ENCODE measurements at regions not wholly inside any gene's neighbourhood (a gene's known extent, or its start where the extent isn't known, plus 50 kb on each side); places are given as distances from the start of the nearest gene placed in this dataset.
A peak's percentile ranks its signal among the peaks of the same experiment; 100 is the strongest.
"Not testable (repeated sequence)": the region's sequence is repeated elsewhere in the genome, so short reads cannot be mapped to it uniquely, and the experiment has no call there.

DNA sequence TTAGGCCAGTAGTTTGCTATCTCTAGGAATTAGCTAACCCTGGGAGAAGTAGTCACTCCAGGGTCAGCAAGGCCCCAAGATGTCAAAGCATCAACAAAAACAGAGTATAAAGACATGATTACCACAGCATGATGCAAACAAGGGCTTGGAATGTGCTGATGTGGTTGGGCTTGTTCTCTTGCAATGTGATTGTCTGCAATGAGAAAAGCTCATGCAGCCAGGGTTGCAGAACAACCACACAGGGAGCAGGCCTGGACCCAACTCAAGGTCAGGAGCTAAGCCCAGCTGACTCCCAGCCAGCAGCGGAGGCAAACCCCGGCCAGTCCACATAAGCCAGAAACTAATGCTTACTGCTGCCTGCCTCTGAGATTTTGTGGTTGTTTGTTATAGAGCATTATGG, 132.4 kb upstream of the ZC3H12C start:
- intact Hi-C loops (cut with DNase I), result no loop called here
- H3K27ac ChIP-seq, result no peak overlapping the region

DNA sequence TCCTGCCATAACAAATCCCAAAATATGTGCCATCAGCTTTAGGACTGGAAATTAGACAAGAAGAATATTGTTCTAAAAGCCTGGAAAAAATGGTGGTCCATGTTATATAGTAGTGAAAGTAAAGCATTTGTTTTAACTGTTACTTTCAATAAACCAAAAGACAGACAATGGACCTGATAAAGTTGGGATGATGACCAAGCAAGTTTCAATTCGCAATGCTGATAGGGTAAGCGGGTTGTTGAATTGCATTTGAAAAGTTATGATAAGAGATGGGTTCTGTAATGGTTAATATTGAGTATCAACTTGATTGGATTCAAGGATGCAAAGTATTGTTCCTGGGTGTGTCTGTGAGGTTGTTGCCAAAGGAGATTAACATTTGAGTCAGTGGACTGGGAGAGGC, 131.9 kb upstream of the ZC3H12C start:
- H3K4me3 ChIP-seq, result no peak overlapping the region
- intact Hi-C loops (cut with DNase I), result no loop called here
- H3K27ac ChIP-seq, result no peak overlapping the region
- no peaks in the 10 kb centered on the region for H3K36me3 ChIP-seq
- 65 to 90% (median 79%) methylated on average over 2 of the region's 2 CpGs for WGBS, 3 donors
- no peaks in the 10 kb centered on the region for H3K27me3 ChIP-seq
- H3K4me1 ChIP-seq (ENCODE audit: insufficient read depth), result peaks cover 4% of the 10 kb centered on the region
- DNase-seq, result no peak
- TF ChIP-seq POLR2A (IDR thresholded peaks at IDR 0.05), result no peak
- TF ChIP-seq, protein P1, sequence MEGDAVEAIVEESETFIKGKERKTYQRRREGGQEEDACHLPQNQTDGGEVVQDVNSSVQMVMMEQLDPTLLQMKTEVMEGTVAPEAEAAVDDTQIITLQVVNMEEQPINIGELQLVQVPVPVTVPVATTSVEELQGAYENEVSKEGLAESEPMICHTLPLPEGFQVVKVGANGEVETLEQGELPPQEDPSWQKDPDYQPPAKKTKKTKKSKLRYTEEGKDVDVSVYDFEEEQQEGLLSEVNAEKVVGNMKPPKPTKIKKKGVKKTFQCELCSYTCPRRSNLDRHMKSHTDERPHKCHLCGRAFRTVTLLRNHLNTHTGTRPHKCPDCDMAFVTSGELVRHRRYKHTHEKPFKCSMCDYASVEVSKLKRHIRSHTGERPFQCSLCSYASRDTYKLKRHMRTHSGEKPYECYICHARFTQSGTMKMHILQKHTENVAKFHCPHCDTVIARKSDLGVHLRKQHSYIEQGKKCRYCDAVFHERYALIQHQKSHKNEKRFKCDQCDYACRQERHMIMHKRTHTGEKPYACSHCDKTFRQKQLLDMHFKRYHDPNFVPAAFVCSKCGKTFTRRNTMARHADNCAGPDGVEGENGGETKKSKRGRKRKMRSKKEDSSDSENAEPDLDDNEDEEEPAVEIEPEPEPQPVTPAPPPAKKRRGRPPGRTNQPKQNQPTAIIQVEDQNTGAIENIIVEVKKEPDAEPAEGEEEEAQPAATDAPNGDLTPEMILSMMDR (IDR thresholded peaks at IDR 0.05), result no peak
- TF ChIP-seq EP300 (IDR thresholded peaks at IDR 0.05), result no peak
- no peaks in the 10 kb centered on the region for H3K9me3 ChIP-seq

More for the DNA sequence above, 132.4 kb upstream of the ZC3H12C start:
- Histone ChIP-seq H3K27me3 (no peaks in the 10 kb centered on the region), H3K36me3 (no peaks in the 10 kb centered on the region), H3K4me3 (no peak overlapping the region), H3K4me1 (ENCODE audit: insufficient read depth) (peaks cover 4% of the 10 kb centered on the region), H3K9me3 (no peaks in the 10 kb centered on the region)
- TF ChIP-seq, protein P1 (IDR thresholded peaks at IDR 0.05), result no peak
- TF ChIP-seq POLR2A (IDR thresholded peaks at IDR 0.05), result no peak
- TF ChIP-seq EP300 (IDR thresholded peaks at IDR 0.05), result no peak
- DNase-seq, result peak; percentile 80 to 93 (median 86)
- WGBS, 3 donors, result 2 to 11% (median 3%) methylated on average over 2 of the region's 2 CpGs

DNA sequence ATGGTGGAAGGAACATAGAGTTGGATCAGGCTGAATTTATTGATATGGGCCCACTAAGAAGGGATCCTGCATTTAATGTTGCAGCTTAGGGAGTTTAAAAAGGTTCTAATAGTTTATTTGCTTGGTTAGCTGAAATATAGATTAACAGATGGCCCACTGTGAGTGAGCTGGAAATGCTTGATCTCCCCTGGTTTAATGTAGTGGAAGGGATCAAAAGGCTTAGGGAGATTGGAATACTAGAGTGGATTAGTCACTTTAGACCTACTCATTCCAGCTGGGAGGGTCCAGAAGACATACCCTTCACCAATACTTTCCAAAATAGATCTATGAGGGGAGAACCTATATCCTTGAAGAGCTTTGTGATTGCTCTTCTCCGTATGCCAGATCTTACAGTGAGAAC, 130.1 kb upstream of the ZC3H12C start:
- no peak overlapping the region for H3K27ac ChIP-seq
- no peaks in the 10 kb centered on the region for H3K36me3 ChIP-seq
- H3K27me3 ChIP-seq, result no peaks in the 10 kb centered on the region
- no peaks in the 10 kb centered on the region for H3K9me3 ChIP-seq
- TF ChIP-seq, protein P1 (IDR thresholded peaks at IDR 0.05), result no peak
- TF ChIP-seq EP300 (IDR thresholded peaks at IDR 0.05), result no peak
- no peak for TF ChIP-seq POLR2A (IDR thresholded peaks at IDR 0.05)
- H3K4me3 ChIP-seq, result no peak overlapping the region
- 93 to 100% (median 97%) methylated on average over 1 of the region's 1 CpG for WGBS, 3 donors
- intact Hi-C loops (cut with DNase I), result no loop called here
- peaks cover 4% of the 10 kb centered on the region for H3K4me1 ChIP-seq (ENCODE audit: insufficient read depth)
- no peak for DNase-seq

DNA sequence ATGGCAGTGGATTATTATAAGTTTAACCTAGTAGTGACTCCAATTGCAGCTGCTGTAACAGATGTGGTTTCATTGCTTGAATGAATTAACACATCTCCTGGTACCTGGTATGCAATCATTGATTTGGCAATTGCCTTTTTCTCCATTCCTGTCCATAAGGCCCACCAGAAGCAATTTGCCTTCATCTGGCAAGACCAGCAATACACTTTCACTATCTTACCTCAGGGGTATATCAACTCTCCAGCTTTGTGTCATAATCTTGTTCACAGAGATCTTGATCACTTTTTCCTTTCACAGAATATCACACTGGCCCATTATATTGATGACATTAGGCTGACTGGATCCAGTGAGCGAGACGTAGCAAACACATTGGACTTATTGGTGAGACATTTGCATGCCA, 128.7 kb upstream of the ZC3H12C start:
- WGBS, 3 donors, result 99 to 100% (median 100%) methylated on average over 2 of the region's 2 CpGs
- Histone ChIP-seq H3K9me3 (no peaks in the 10 kb centered on the region), H3K27ac (no peak overlapping the region), H3K36me3 (no peaks in the 10 kb centered on the region), H3K27me3 (no peaks in the 10 kb centered on the region), H3K4me3 (no peak overlapping the region), H3K4me1 (ENCODE audit: insufficient read depth) (peaks cover 4% of the 10 kb centered on the region)
- no peak for TF ChIP-seq EP300 (IDR thresholded peaks at IDR 0.05)
- TF ChIP-seq, protein P1 (IDR thresholded peaks at IDR 0.05), result no peak
- intact Hi-C loops (cut with DNase I), result no loop called here
- no peak for DNase-seq

DNA sequence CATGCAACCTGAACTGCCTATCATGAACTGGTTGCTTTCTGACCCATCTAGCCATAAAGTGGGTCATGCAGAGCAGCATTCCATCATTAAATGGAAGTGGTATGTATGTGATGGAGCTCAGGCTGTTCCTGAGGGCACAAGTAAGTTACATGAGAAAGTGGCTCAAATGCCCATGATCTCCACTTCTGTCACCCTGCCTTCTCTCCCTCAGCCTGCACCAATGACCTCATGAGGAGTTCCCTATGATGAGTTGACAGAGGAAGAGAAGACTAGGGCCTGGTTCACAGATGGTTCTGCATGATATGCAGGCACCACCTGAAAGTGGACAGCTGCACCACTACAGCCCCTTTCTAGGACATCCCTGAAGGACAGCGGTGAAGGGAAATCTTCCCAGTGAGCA, 127.7 kb upstream of the ZC3H12C start:
- H3K27ac ChIP-seq; H3K4me3 ChIP-seq; H3K27me3 ChIP-seq; intact Hi-C loops (cut with DNase I); H3K36me3 ChIP-seq; DNase-seq; H3K9me3 ChIP-seq; H3K4me1 ChIP-seq (ENCODE audit: insufficient read depth): not testable (repeated sequence)
- 94 to 100% (median 96%) methylated on average over 1 of the region's 1 CpG for WGBS, 3 donors

DNA sequence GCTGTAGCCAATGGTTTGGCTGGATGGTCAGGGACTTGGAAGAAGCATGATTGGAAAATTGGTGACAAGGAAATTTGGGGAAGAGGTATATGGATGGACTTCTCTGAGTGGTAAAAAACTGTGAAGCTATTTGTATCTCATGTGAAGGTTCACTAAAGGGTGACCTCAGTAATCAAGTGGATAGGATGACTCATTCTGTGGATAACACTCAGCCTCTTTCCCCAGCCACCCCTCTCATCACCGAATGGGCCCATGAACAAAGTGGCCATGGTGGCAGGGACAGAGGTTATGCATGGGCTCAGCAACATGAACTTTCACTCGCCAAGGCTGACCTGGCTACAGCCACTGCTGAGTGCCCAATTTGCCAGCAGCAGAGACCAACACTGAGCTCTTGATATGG, 127.3 kb upstream of the ZC3H12C start:
- H3K27me3 ChIP-seq; H3K4me3 ChIP-seq; H3K27ac ChIP-seq; DNase-seq; H3K4me1 ChIP-seq (ENCODE audit: insufficient read depth); H3K9me3 ChIP-seq; intact Hi-C loops (cut with DNase I); H3K36me3 ChIP-seq: not testable (repeated sequence)
- WGBS, 3 donors, result 89 to 94% (median 90%) methylated on average over 2 of the region's 2 CpGs

DNA sequence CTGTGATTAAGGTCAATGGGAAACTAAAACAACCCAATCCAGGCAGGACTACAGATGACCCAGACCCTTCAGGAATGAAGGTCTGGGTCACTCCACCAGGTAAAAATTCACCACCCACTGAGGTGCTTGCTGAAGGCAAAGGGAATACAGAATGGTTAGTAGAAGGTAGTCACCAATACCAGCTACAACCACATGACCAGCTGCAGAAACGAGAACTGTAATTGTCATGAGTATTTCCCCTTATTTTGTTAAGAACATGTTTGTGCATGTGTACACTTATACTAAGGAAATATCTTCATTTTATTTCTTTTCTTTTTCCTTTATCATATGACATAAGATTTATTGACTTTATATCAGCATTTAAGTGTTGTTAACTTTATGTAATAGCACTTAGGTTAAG, 126.1 kb upstream of the ZC3H12C start:
- H3K9me3 ChIP-seq; H3K27me3 ChIP-seq; H3K4me1 ChIP-seq (ENCODE audit: insufficient read depth); DNase-seq; H3K36me3 ChIP-seq; H3K4me3 ChIP-seq; intact Hi-C loops (cut with DNase I); H3K27ac ChIP-seq: not testable (repeated sequence)
- WGBS, 3 donors, result 94% methylated on average over 1 of the region's 1 CpG

Data from ovary (tissue), 7 donors.